ENCODE measurements at regions not wholly inside any gene's neighbourhood (a gene's known extent, or its start where the extent isn't known, plus 50 kb on each side); places are given as distances from the start of the nearest gene placed in this dataset.

GRCh38 chr11:87548797-87549196 lies 511.1 kb downstream of the TMEM135 start:
- ATAC-seq (ENCODE audit: insufficient number of reproducible peaks, low FRiP score, low read depth): no peak
- H3K36me3 ChIP-seq: no peaks in the 10 kb centered on the region
- H3K27me3 ChIP-seq (replicated peaks; ENCODE audit: insufficient read depth): no peaks in the 10 kb centered on the region
- no peak for TF ChIP-seq CTCF (IDR thresholded peaks at IDR 0.05)
- no peak overlapping the region for H3K27ac ChIP-seq
- no peak for DNase-seq (ENCODE audit: low spot score)
- no peaks in the 10 kb centered on the region for H3K4me1 ChIP-seq (ENCODE audit: control insufficient read depth in 1 of 2, low read depth in 2 of 2)
- H3K9me3 ChIP-seq: no peaks in the 10 kb centered on the region
- H3K4me3 ChIP-seq: no peak overlapping the region

GRCh38 chr11:87545858-87546257 lies 508.1 kb downstream of the TMEM135 start:
- Histone ChIP-seq H3K27ac (no peak overlapping the region), H3K4me1 (ENCODE audit: control insufficient read depth in 1 of 2, low read depth in 2 of 2) (no peaks in the 10 kb centered on the region), H3K27me3 (replicated peaks; ENCODE audit: insufficient read depth) (no peaks in the 10 kb centered on the region), H3K36me3 (no peaks in the 10 kb centered on the region), H3K4me3 (no peak overlapping the region), H3K9me3 (peaks cover 4% of the 10 kb centered on the region)
- ATAC-seq (ENCODE audit: insufficient number of reproducible peaks, low FRiP score, low read depth): no peak
- TF ChIP-seq CTCF (IDR thresholded peaks at IDR 0.05): no peak
- no peak for DNase-seq (ENCODE audit: low spot score)

- H3K4me1 ChIP-seq (ENCODE audit: control insufficient read depth in 1 of 2, low read depth in 2 of 2): no peaks in the 10 kb centered on the region
Observed at GRCh38 chr11:87539596-87539995, 501.9 kb downstream of the TMEM135 start.

GRCh38 chr11:87536565-87536964 lies 498.8 kb downstream of the TMEM135 start:
- Histone ChIP-seq H3K4me3 (no peak overlapping the region), H3K9me3 (no peaks in the 10 kb centered on the region), H3K27me3 (replicated peaks; ENCODE audit: insufficient read depth) (no peaks in the 10 kb centered on the region), H3K36me3 (no peaks in the 10 kb centered on the region), H3K27ac (no peak overlapping the region), H3K4me1 (ENCODE audit: control insufficient read depth in 1 of 2, low read depth in 2 of 2) (no peaks in the 10 kb centered on the region)
- DNase-seq (ENCODE audit: low spot score): no peak
- no peak for TF ChIP-seq CTCF (IDR thresholded peaks at IDR 0.05)
- no peak for ATAC-seq (ENCODE audit: insufficient number of reproducible peaks, low FRiP score, low read depth)

More at GRCh38 chr11:87539596-87539995, 501.9 kb downstream of the TMEM135 start:
- Histone ChIP-seq H3K36me3 (no peaks in the 10 kb centered on the region), H3K4me3 (no peak overlapping the region), H3K9me3 (peaks cover 4% of the 10 kb centered on the region), H3K27me3 (replicated peaks; ENCODE audit: insufficient read depth) (no peaks in the 10 kb centered on the region), H3K27ac (no peak overlapping the region)
- TF ChIP-seq CTCF (IDR thresholded peaks at IDR 0.05): no peak
- no peak for ATAC-seq (ENCODE audit: insufficient number of reproducible peaks, low FRiP score, low read depth)
- DNase-seq (ENCODE audit: low spot score): no peak

GRCh38 chr11:87536016-87536415 lies 498.3 kb downstream of the TMEM135 start:
- no peak for DNase-seq (ENCODE audit: low spot score)
- Histone ChIP-seq H3K4me1 (ENCODE audit: control insufficient read depth in 1 of 2, low read depth in 2 of 2) (no peaks in the 10 kb centered on the region), H3K36me3 (no peaks in the 10 kb centered on the region), H3K27me3 (replicated peaks; ENCODE audit: insufficient read depth) (no peaks in the 10 kb centered on the region), H3K27ac (no peak overlapping the region), H3K4me3 (no peak overlapping the region), H3K9me3 (no peaks in the 10 kb centered on the region)
- no peak for ATAC-seq (ENCODE audit: insufficient number of reproducible peaks, low FRiP score, low read depth)
- TF ChIP-seq CTCF (IDR thresholded peaks at IDR 0.05): no peak
